ENCODE measurements at regions not wholly inside any gene's neighbourhood (a gene's known extent, or its start where the extent isn't known, plus 50 kb on each side); places are given as distances from the start of the nearest gene placed in this dataset.

GRCh38 chr16:61587526-61587925 lies 448.7 kb downstream of the CDH8 start:
- TF ChIP-seq EZH2 (IDR thresholded peaks at IDR 0.05; ENCODE audit: low read depth, unreplicated experiment) (no peak), CTCF (conservative IDR thresholded peaks at IDR 0.05; ENCODE audit: low read depth in 2 of 2) (no peak), EZH2phosphoT487 (IDR thresholded peaks at IDR 0.05; ENCODE audit: unreplicated experiment) (no peak), CREB1 (CRISPR knock-in tag; IDR thresholded peaks at IDR 0.05; ENCODE audit: low read depth) (no peak), REST (IDR thresholded peaks at IDR 0.05; ENCODE audit: unreplicated experiment) (no peak), POLR2AphosphoS5 (IDR thresholded peaks at IDR 0.05; ENCODE audit: low read depth) (no peak)
